Caco-2 (cell line): ENCODE measurements at regions not wholly inside any gene's neighbourhood (a gene's known extent, or its start where the extent isn't known, plus 50 kb on each side); places are given as distances from the start of the nearest gene placed in this dataset.

ENCODE experiments used
- BruUV-seq: library from RNA; stranded (reverse); fragments of 400-500 nt; replicated peaks from 2 replicates; lab custom pipeline; 2021; lab: Mats Ljungman, UMichigan
- CTCF ChIA-PET: fragments of 300-600 bp; sonication (Branson Sonifier 250); formaldehyde crosslinking; loops from one replicate; lab custom pipeline; 2022; ENCODE audit warnings: antibody characterized with exemption; lab: Charles Lee
- POLR2A ChIA-PET: fragments of 300-600 bp; sonication (Branson Sonifier 250); formaldehyde crosslinking; loops from one replicate; lab custom pipeline; 2022; ENCODE audit warnings: antibody characterized with exemption; lab: Charles Lee
- DNase-seq, 2 experiments: peaks; one replicate each; pipeline versions ENCODE4 v3.0.0 to v3.0.0-alpha.2; 2020 to 2022
- H3K27me3 ChIP-seq: replicated peaks from 2 replicates; pipeline ENCODE4 v1.6.0; 2011; ENCODE audit warnings: low read length; ENCODE audit not compliant: control insufficient read depth, insufficient read depth
- H3K36me3 ChIP-seq: 2 replicates; pipeline ENCODE4 v1.5.1; 2011; ENCODE audit warnings: low read length; ENCODE audit not compliant: control insufficient read depth, insufficient read depth
- H3K4me1 ChIP-seq: fragments of 250-450 bp; sonication (Bioruptor Pico); 2 replicates; pipeline ENCODE4 v1.5.1; 2020; ENCODE audit warnings: mild to moderate bottlenecking
- H3K4me3 ChIP-seq: 2 replicates; pipeline ENCODE4 v1.5.1; 2011; ENCODE audit warnings: low read depth, mild to moderate bottlenecking, control low read depth, low read length
- H3K9me3 ChIP-seq: fragments of 250-450 bp; sonication (Bioruptor Pico); 2 replicates; pipeline ENCODE4 v1.5.1; 2020; ENCODE audit warnings: mild to moderate bottlenecking, moderate library complexity
- H3K27ac Mint-ChIP-seq: one replicate; pipeline ENCODE4 v1.8.0; 2022; ENCODE audit warnings: mixed read lengths; ENCODE audit not compliant: unreplicated experiment
- H3K27me3 Mint-ChIP-seq: one replicate; pipeline ENCODE4 v1.8.0; 2022; ENCODE audit warnings: mixed read lengths; ENCODE audit not compliant: insufficient read depth, unreplicated experiment
- H3K36me3 Mint-ChIP-seq: one replicate; pipeline ENCODE4 v1.8.0; 2022; ENCODE audit warnings: mild to moderate bottlenecking, mixed read lengths; ENCODE audit not compliant: insufficient read depth, unreplicated experiment
- H3K4me1 Mint-ChIP-seq: one replicate; pipeline ENCODE4 v1.8.0; 2022; ENCODE audit warnings: low read depth, mixed read lengths; ENCODE audit not compliant: unreplicated experiment
- H3K4me3 Mint-ChIP-seq: one replicate; pipeline ENCODE4 v1.8.0; 2022; ENCODE audit warnings: mild to moderate bottlenecking, moderate library complexity, mixed read lengths; ENCODE audit not compliant: unreplicated experiment
- H3K9me3 Mint-ChIP-seq: one replicate; pipeline ENCODE4 v1.8.0; 2022; ENCODE audit warnings: mixed read lengths; ENCODE audit not compliant: unreplicated experiment
- intact Hi-C: fragments of 100-400 bp; cut with micrococcal nuclease; formaldehyde crosslinking; loops from one replicate; pipeline ENCODE4 v1.10.0; 2022; ENCODE audit not compliant: unreplicated experiment
- TF ChIP-seq, protein P1 (sequence below), 2 experiments: fragments of 200-600 bp in 1 of 2; IDR thresholded peaks; 1 replicate in 1 of 2; 2 replicates in 1 of 2; pipeline versions ENCODE4 v1.5.1 to v1.8.0; 2011 to 2022; ENCODE audit warnings: antibody characterized with exemption in 1 of 2, control low read depth in 1 of 2, inconsistent platforms in 1 of 2, low read depth in 1 of 2, low read length in 1 of 2, mild to moderate bottlenecking in 1 of 2, moderate library complexity in 1 of 2; ENCODE audit not compliant: insufficient read depth in 1 of 2, severe bottlenecking in 1 of 2, unreplicated experiment in 1 of 2

GRCh38 chr12:126346087-126346486 lies 1280.9 kb downstream of the AACS start:
- TF ChIP-seq, protein P1, sequence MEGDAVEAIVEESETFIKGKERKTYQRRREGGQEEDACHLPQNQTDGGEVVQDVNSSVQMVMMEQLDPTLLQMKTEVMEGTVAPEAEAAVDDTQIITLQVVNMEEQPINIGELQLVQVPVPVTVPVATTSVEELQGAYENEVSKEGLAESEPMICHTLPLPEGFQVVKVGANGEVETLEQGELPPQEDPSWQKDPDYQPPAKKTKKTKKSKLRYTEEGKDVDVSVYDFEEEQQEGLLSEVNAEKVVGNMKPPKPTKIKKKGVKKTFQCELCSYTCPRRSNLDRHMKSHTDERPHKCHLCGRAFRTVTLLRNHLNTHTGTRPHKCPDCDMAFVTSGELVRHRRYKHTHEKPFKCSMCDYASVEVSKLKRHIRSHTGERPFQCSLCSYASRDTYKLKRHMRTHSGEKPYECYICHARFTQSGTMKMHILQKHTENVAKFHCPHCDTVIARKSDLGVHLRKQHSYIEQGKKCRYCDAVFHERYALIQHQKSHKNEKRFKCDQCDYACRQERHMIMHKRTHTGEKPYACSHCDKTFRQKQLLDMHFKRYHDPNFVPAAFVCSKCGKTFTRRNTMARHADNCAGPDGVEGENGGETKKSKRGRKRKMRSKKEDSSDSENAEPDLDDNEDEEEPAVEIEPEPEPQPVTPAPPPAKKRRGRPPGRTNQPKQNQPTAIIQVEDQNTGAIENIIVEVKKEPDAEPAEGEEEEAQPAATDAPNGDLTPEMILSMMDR (IDR thresholded peaks at IDR 0.05; ENCODE audit: insufficient read depth in 1 of 2, low read depth in 1 of 2, low read length in 1 of 2, severe bottlenecking in 1 of 2, unreplicated experiment in 1 of 2), result no peak
- POLR2A ChIA-PET, result no interaction called here
- Mint-ChIP-seq H3K27me3 (no peaks in the 10 kb centered on the region), H3K36me3 (no peaks in the 10 kb centered on the region), H3K4me1 (no peaks in the 10 kb centered on the region), H3K4me3 (no peak overlapping the region), H3K9me3 (no peaks in the 10 kb centered on the region), H3K27ac (no peak overlapping the region)
- H3K4me3 ChIP-seq, result no peak overlapping the region
- H3K36me3 ChIP-seq, result no peaks in the 10 kb centered on the region
- CTCF ChIA-PET, result no interaction called here
- intact Hi-C loops, result no loop called here
- H3K4me1 ChIP-seq, result no peaks in the 10 kb centered on the region
- H3K27me3 ChIP-seq, result no peaks in the 10 kb centered on the region
- BruUV-seq, result no TSS peak
- DNase-seq, result no peak
- no peaks in the 10 kb centered on the region for H3K9me3 ChIP-seq

GRCh38 chr12:126347421-126347820 lies 1282.2 kb downstream of the AACS start:
- no peak for DNase-seq
- H3K36me3 ChIP-seq, result no peaks in the 10 kb centered on the region
- CTCF ChIA-PET, result no interaction called here
- H3K4me3 ChIP-seq, result no peak overlapping the region
- no peak overlapping the region for H3K27ac Mint-ChIP-seq
- no peaks in the 10 kb centered on the region for H3K27me3 Mint-ChIP-seq
- H3K9me3 Mint-ChIP-seq, result no peaks in the 10 kb centered on the region
- no peaks in the 10 kb centered on the region for H3K9me3 ChIP-seq
- POLR2A ChIA-PET, result no interaction called here
- H3K4me1 ChIP-seq, result no peaks in the 10 kb centered on the region
- BruUV-seq, result no TSS peak
- no peaks in the 10 kb centered on the region for H3K36me3 Mint-ChIP-seq
- H3K4me1 Mint-ChIP-seq, result no peaks in the 10 kb centered on the region
- TF ChIP-seq, protein P1 (IDR thresholded peaks at IDR 0.05; ENCODE audit: insufficient read depth in 1 of 2, low read depth in 1 of 2, low read length in 1 of 2, severe bottlenecking in 1 of 2, unreplicated experiment in 1 of 2), result no peak
- H3K27me3 ChIP-seq, result no peaks in the 10 kb centered on the region
- no peak overlapping the region for H3K4me3 Mint-ChIP-seq
- intact Hi-C loops, result no loop called here

DNA sequence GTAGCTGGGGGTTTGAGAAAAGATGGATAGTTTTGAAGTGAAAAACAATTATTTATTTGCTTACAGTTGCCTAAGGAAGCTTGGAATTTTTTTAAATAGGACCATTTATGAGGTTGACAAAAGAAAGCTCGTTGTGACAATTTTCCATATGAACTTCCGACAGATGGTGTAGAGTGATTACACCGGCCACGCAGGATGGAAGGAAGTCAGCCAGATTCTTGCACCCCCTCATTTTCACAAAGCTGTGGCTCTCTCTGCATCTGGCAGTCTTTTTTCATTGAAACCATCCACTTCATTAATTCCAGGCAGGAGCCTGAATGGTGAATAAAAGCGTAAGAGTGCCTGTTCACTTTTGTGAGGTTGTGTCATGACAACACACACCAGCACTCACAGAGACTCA lies 1284.1 kb downstream of the AACS start:
- no TSS peak for BruUV-seq
- Mint-ChIP-seq H3K4me1 (no peaks in the 10 kb centered on the region), H3K9me3 (peaks cover 8% of the 10 kb centered on the region), H3K36me3 (no peaks in the 10 kb centered on the region), H3K27ac (no peak overlapping the region), H3K27me3 (no peaks in the 10 kb centered on the region), H3K4me3 (no peak overlapping the region)
- CTCF ChIA-PET, result no interaction called here
- TF ChIP-seq, protein P1 (IDR thresholded peaks at IDR 0.05; ENCODE audit: insufficient read depth in 1 of 2, low read depth in 1 of 2, low read length in 1 of 2, severe bottlenecking in 1 of 2, unreplicated experiment in 1 of 2), result no peak
- DNase-seq, result no peak
- POLR2A ChIA-PET, result no interaction called here
- intact Hi-C loops, result no loop called here
- Histone ChIP-seq H3K27me3 (no peaks in the 10 kb centered on the region), H3K36me3 (no peaks in the 10 kb centered on the region), H3K9me3 (no peaks in the 10 kb centered on the region), H3K4me1 (no peaks in the 10 kb centered on the region), H3K4me3 (no peak overlapping the region)
